Activated CD8-positive, alpha-beta T cell treated with anti-CD3 and anti-CD28 coated beads, Interleukin-2, amount 10 ng/mL, durations not matched to agents 7 days and 5 days (primary cell): ENCODE measurements at regions not wholly inside any gene's neighbourhood (a gene's known extent, or its start where the extent isn't known, plus 50 kb on each side); places are given as distances from the start of the nearest gene placed in this dataset.

Experiments
- ATAC-seq: fragments of 150-1000 bp; cut with Tn5 transposase; one replicate; pipeline ENCODE4 v1.10.0; 2021; ENCODE audit warnings: moderate library complexity
- CTCF ChIA-PET: fragments of 350-600 bp; sonication (Branson Sonifier 250); formaldehyde crosslinking; loops from one replicate; lab custom pipeline; 2021; ENCODE audit warnings: antibody characterized with exemption; lab: Charles Lee
- POLR2A ChIA-PET: fragments of 350-600 bp; sonication (Branson Sonifier 250); formaldehyde crosslinking; loops from one replicate; lab custom pipeline; 2021; ENCODE audit warnings: antibody characterized with exemption; lab: Charles Lee
- DNase-seq: peaks from one replicate; pipeline ENCODE4 v3.0.0-alpha.2; 2020
- H3K27ac Mint-ChIP-seq: one replicate; pipeline ENCODE4 v1.8.0; 2021; ENCODE audit warnings: mild to moderate bottlenecking, mixed read lengths
- H3K27me3 Mint-ChIP-seq: one replicate; pipeline ENCODE4 v1.8.0; 2021; ENCODE audit warnings: low read depth, mixed read lengths
- H3K36me3 Mint-ChIP-seq: one replicate; pipeline ENCODE4 v1.8.0; 2021; ENCODE audit warnings: low read depth, mixed read lengths
- H3K4me1 Mint-ChIP-seq: one replicate; pipeline ENCODE4 v1.8.0; 2021; ENCODE audit warnings: low read depth, mixed read lengths
- H3K4me3 Mint-ChIP-seq: one replicate; pipeline ENCODE4 v1.8.0; 2021; ENCODE audit warnings: mild to moderate bottlenecking, mixed read lengths
- H3K9me3 Mint-ChIP-seq: one replicate; pipeline ENCODE4 v1.8.0; 2022; ENCODE audit warnings: mixed read lengths; ENCODE audit not compliant: insufficient read depth

DNA sequence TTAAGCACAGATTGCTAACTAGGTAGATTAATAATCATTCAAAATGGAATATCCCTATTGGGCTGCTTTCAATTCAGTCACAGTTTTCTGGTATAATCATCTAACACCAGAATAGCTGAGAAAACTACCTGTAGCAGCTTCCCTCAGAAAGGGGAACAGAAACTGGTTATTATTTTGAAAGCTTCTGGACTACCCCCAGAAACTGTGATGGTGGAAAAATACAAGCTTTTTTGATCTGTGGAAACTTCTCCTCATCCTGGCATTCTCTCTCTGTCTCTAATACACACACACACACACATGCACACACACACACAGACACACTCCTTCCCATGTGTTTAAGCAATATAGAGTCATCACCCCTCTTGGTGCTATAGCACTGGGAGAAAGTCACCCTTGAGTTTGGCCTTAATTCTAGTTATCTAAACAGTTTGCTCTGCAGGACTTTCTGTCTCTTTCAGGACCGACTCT, 251.5 kb upstream of the LMO3 start:
- CTCF ChIA-PET = no interaction called here
- Mint-ChIP-seq H3K27me3 (no peaks in the 10 kb centered on the region), H3K4me1 (no peaks in the 10 kb centered on the region), H3K27ac (no peak overlapping the region), H3K36me3 (no peaks in the 10 kb centered on the region), H3K4me3 (no peak overlapping the region), H3K9me3 (peaks cover 3% of the 10 kb centered on the region)
- DNase-seq (no peak), ATAC-seq (no peak)
- POLR2A ChIA-PET = interaction anchor here (0.6 kb wide), 1 partner anchor 22 kb away, joined by 3 read pairs; no protein-coding TSS in a partner anchor

GRCh38 chr12:16854465-16854864, 248.5 kb upstream of the LMO3 start:
- ChIA-PET POLR2A (no interaction called here), CTCF (no interaction called here)
- Mint-ChIP-seq H3K36me3 (no peaks in the 10 kb centered on the region), H3K4me3 (no peak overlapping the region), H3K9me3 (peaks cover 3% of the 10 kb centered on the region), H3K4me1 (no peaks in the 10 kb centered on the region), H3K27me3 (no peaks in the 10 kb centered on the region), H3K27ac (no peak overlapping the region)
- DNase-seq (no peak), ATAC-seq (no peak)

DNA sequence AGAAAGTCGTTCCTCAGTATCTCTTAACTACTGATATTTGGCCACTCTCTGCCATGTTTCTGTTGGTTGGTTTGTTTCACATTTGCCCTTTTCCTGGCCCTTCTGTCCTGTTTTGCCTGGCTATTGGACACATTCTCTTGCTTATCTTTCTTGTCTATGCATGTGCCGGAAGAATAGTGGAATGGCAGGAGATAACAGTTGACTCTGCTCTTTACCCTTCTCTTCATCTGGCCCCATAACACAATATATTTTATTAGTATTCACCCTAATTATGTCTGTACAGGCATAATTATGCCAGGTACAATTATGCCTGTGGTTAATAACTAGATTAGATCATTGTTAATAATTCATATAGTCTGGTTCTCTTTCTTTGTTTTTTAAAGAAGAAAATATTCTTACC, 243.5 kb upstream of the LMO3 start:
- Mint-ChIP-seq H3K27me3 (no peaks in the 10 kb centered on the region), H3K4me1 (no peaks in the 10 kb centered on the region), H3K27ac (no peak overlapping the region), H3K9me3 (no peaks in the 10 kb centered on the region), H3K36me3 (no peaks in the 10 kb centered on the region), H3K4me3 (no peak overlapping the region)
- ATAC-seq (no peak), DNase-seq (no peak)
- ChIA-PET POLR2A (no interaction called here), CTCF (no interaction called here)

DNA sequence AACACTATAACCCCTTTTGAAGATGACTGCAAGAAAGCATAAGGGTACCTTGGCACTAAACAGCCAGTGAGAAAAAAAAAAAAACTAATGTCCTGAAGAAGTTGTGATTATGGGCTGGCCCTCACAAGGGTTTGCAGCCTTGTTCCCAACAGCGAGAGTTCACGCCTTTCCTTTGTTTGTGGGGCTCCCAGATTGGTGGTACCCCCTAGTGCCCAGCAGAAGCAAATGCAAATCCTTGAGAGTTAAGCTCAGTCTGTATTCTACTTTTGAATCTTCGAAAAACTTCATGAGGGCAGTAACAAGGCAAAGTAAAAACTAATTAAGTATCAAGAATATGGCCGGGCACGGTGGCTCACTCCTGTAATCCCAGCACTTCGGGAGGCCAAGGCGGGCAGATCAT, 238.9 kb upstream of the LMO3 start:
- DNase-seq (no peak), ATAC-seq (no peak)
- H3K27me3 Mint-ChIP-seq = no peaks in the 10 kb centered on the region
- peaks cover 7% of the 10 kb centered on the region for H3K9me3 Mint-ChIP-seq
- H3K36me3 Mint-ChIP-seq = no peaks in the 10 kb centered on the region
- no peak overlapping the region for H3K27ac Mint-ChIP-seq
- ChIA-PET POLR2A (no interaction called here), CTCF (no interaction called here)
- no peaks in the 10 kb centered on the region for H3K4me1 Mint-ChIP-seq
- H3K4me3 Mint-ChIP-seq = no peak overlapping the region

DNA sequence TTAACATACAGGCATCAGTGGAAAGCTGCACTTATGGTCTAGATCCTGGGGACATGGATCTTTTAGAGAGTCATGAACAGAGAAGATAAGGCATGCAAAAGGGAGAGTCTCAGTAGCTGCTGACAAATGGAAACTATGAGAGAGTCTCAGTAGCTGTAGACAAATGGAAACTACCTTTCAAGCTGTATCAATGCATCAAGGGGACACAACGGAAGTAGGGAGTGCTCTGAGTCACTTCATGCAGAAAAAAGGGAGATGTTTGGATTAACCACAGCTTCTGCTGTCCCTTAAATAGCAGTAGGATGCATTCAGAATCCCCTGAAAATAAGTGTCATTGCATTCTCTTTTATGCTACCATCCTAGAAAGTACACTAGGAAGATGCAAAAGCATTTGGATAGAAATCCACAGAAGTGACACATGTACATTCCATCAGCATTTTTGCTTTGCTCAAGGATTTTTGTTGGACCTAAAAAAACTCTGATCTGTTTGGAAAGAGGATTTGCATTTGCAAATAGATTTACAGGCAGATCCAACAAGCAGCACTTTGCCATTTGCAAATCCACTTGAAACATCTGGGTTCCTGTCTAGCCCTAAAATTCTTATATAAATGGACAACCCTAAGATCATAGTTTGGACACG, 227.5 kb upstream of the LMO3 start:
- no peak for ATAC-seq
- Mint-ChIP-seq H3K4me1 (no peaks in the 10 kb centered on the region), H3K4me3 (no peak overlapping the region), H3K9me3 (peaks cover 9% of the 10 kb centered on the region), H3K27me3 (no peaks in the 10 kb centered on the region), H3K27ac (no peak overlapping the region), H3K36me3 (no peaks in the 10 kb centered on the region)
- CTCF ChIA-PET = no interaction called here
- DNase-seq = no peak
- POLR2A ChIA-PET = no interaction called here

DNA sequence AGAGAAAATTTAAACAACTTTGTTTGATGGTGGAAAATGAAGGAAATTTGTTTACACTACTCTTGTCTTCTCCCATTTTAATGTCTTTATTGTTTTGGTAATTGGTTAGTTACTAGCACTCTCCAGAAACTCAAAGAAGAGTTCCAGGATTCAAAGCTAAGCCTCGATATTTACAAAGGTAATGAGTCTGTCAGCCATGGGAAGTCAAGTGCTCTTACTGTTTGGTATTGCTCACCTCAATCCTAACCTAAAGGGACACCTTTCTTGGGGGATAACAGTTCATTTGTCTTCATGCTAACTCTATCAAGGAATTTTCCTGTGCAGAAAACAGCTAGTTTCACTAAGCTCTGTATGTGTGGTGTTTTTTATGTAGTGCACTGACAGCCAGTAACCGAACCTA, 222.9 kb upstream of the LMO3 start:
- ATAC-seq (no peak), DNase-seq (no peak)
- H3K27ac Mint-ChIP-seq = no peak overlapping the region
- no peaks in the 10 kb centered on the region for H3K4me1 Mint-ChIP-seq
- no peaks in the 10 kb centered on the region for H3K27me3 Mint-ChIP-seq
- H3K9me3 Mint-ChIP-seq = peaks cover 8% of the 10 kb centered on the region
- CTCF ChIA-PET = no interaction called here
- POLR2A ChIA-PET = no interaction called here
- no peaks in the 10 kb centered on the region for H3K36me3 Mint-ChIP-seq
- no peak overlapping the region for H3K4me3 Mint-ChIP-seq

DNA sequence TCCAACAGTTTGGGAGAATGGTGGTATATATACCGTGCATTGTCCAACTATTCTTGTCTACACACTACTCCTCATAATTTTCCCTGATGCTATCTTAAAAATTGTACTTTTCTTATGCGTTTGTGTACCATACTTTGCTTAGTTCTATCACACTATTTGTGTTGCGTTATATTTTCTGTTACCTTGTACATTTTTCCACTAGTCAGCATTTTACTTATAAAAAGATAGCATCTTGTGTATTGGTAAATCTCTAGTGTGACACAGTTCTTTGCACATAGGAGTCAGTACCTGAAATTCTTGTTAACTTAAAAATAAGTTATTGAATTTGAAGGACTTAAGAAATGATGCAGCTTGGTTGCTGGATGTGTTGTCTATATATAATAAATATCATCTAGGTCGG, 201.8 kb upstream of the LMO3 start:
- H3K27ac Mint-ChIP-seq = no peak overlapping the region
- CTCF ChIA-PET = no interaction called here
- no peaks in the 10 kb centered on the region for H3K27me3 Mint-ChIP-seq
- POLR2A ChIA-PET = no interaction called here
- peaks cover 25% of the 10 kb centered on the region for H3K9me3 Mint-ChIP-seq
- H3K4me1 Mint-ChIP-seq = no peaks in the 10 kb centered on the region
- no peak overlapping the region for H3K4me3 Mint-ChIP-seq
- ATAC-seq (no peak), DNase-seq (no peak)
- no peaks in the 10 kb centered on the region for H3K36me3 Mint-ChIP-seq

GRCh38 chr12:16796168-16796567, 190.2 kb upstream of the LMO3 start:
- H3K27ac Mint-ChIP-seq = no peak overlapping the region

GRCh38 chr12:16789204-16789790, 183.3 kb upstream of the LMO3 start:
- no peak overlapping the region for H3K4me3 Mint-ChIP-seq
- ChIA-PET CTCF (no interaction called here), POLR2A (no interaction called here)
- no peaks in the 10 kb centered on the region for H3K4me1 Mint-ChIP-seq
- H3K27ac Mint-ChIP-seq = no peak overlapping the region
- no peaks in the 10 kb centered on the region for H3K36me3 Mint-ChIP-seq
- peaks cover 30% of the 10 kb centered on the region for H3K9me3 Mint-ChIP-seq
- ATAC-seq (no peak), DNase-seq (no peak)
- H3K27me3 Mint-ChIP-seq = no peaks in the 10 kb centered on the region

More at GRCh38 chr12:16796168-16796567, 190.2 kb upstream of the LMO3 start:
- Mint-ChIP-seq H3K36me3 (no peaks in the 10 kb centered on the region), H3K4me3 (no peak overlapping the region), H3K4me1 (no peaks in the 10 kb centered on the region), H3K27me3 (no peaks in the 10 kb centered on the region), H3K9me3 (peaks cover 25% of the 10 kb centered on the region)
- DNase-seq (no peak), ATAC-seq (no peak)
- POLR2A ChIA-PET = no interaction called here
- CTCF ChIA-PET = no interaction called here

GRCh38 chr12:16788506-16789203, 182.7 kb upstream of the LMO3 start:
- Mint-ChIP-seq H3K4me1 (no peaks in the 10 kb centered on the region), H3K9me3 (peaks cover 35% of the 10 kb centered on the region), H3K27me3 (no peaks in the 10 kb centered on the region), H3K36me3 (no peaks in the 10 kb centered on the region), H3K4me3 (no peak overlapping the region), H3K27ac (no peak overlapping the region)
- ChIA-PET CTCF (no interaction called here), POLR2A (no interaction called here)
- DNase-seq (no peak), ATAC-seq (no peak)

GRCh38 chr12:16785953-16786352, 180.0 kb upstream of the LMO3 start:
- H3K27me3 Mint-ChIP-seq = no peaks in the 10 kb centered on the region
- DNase-seq (no peak), ATAC-seq (no peak)
- no peaks in the 10 kb centered on the region for H3K4me1 Mint-ChIP-seq
- no peak overlapping the region for H3K27ac Mint-ChIP-seq
- peaks cover 23% of the 10 kb centered on the region for H3K9me3 Mint-ChIP-seq
- CTCF ChIA-PET = no interaction called here
- H3K36me3 Mint-ChIP-seq = no peaks in the 10 kb centered on the region
- POLR2A ChIA-PET = no interaction called here
- no peak overlapping the region for H3K4me3 Mint-ChIP-seq

- no peaks in the 10 kb centered on the region for H3K4me1 Mint-ChIP-seq
- H3K4me3 Mint-ChIP-seq = no peak overlapping the region
- H3K27me3 Mint-ChIP-seq = no peaks in the 10 kb centered on the region
- ChIA-PET POLR2A (no interaction called here), CTCF (no interaction called here)
- ATAC-seq (no peak), DNase-seq (no peak)
- no peak overlapping the region for H3K27ac Mint-ChIP-seq
- peaks cover 22% of the 10 kb centered on the region for H3K9me3 Mint-ChIP-seq
- no peaks in the 10 kb centered on the region for H3K36me3 Mint-ChIP-seq
Measured at GRCh38 chr12:16785524-16785923, 179.6 kb upstream of the LMO3 start.
